HepG2 (cell line): ENCODE measurements at regions not wholly inside any gene's neighbourhood (a gene's known extent, or its start where the extent isn't known, plus 50 kb on each side); places are given as distances from the start of the nearest gene placed in this dataset.

ENCODE experiments used
- BHLHE40 ChIP-seq: IDR thresholded peaks from 2 replicates; pipeline ENCODE4 v1.6.1; 2011; ENCODE audit warnings: low read length, improper control_type of control experiment
- EP300 ChIP-seq, 3 experiments: sonication (generic) in 1 of 3; formaldehyde crosslinking in 1 of 3; IDR thresholded peaks; 2 replicates each; pipeline versions ENCODE4 v1.5.1 to v1.6.1; 2011 to 2020; ENCODE audit warnings: low read depth in 2 of 3, low read length in 2 of 3, borderline replicate concordance in 1 of 3, improper control_type of control experiment in 1 of 3, mild to moderate bottlenecking in 1 of 3, missing genetic modification reagents in 1 of 3, moderate library complexity in 1 of 3
- FOXA1 ChIP-seq, 2 experiments: fragments of 450-650 bp in 1 of 2; sonication (generic) in 1 of 2; formaldehyde crosslinking in 1 of 2; IDR thresholded peaks; 2 replicates each; pipeline versions ENCODE4 v1.4.0 to v1.6.1; 2016 to 2020; ENCODE audit warnings: missing genetic modification reagents in 1 of 2
- GFI1 ChIP-seq: sonication (generic); formaldehyde crosslinking; IDR thresholded peaks from 2 replicates; pipeline ENCODE4 v1.5.0; 2020; ENCODE audit warnings: missing genetic modification reagents, mild to moderate bottlenecking, borderline replicate concordance
- HDAC2 ChIP-seq: sonication (generic); formaldehyde crosslinking; IDR thresholded peaks from 2 replicates; pipeline ENCODE4 v1.4.0; 2020; ENCODE audit warnings: missing genetic modification reagents
- IKZF1 ChIP-seq: fragments of 450-650 bp; IDR thresholded peaks from 2 replicates; pipeline ENCODE4 v1.7.1; 2016
- MAFG ChIP-seq: sonication (generic); formaldehyde crosslinking; IDR thresholded peaks from 2 replicates; pipeline ENCODE4 v1.5.1; 2020; ENCODE audit warnings: mild to moderate bottlenecking, missing genetic modification reagents
- NONO ChIP-seq, 2 experiments: fragments of 450-650 bp in 1 of 2; sonication (generic) in 1 of 2; formaldehyde crosslinking in 1 of 2; IDR thresholded peaks in 1 of 2; conservative IDR thresholded peaks in 1 of 2; 2 replicates each; pipeline versions ENCODE4 v1.6.1 to v1.8.0; 2017 to 2022; ENCODE audit warnings: mild to moderate bottlenecking in 1 of 2, missing genetic modification reagents in 1 of 2, moderate library complexity in 1 of 2
- NR2F1 ChIP-seq, 2 experiments: fragments of 450-650 bp in 1 of 2; formaldehyde crosslinking in 1 of 2; IDR thresholded peaks; 2 replicates each; pipeline versions ENCODE4 v1.5.0 to v1.6.1; 2016 to 2020; ENCODE audit warnings: mild to moderate bottlenecking in 1 of 2, missing compliant biosample characterization in 1 of 2, missing genetic modification reagents in 1 of 2, moderate library complexity in 1 of 2
- SIX4 ChIP-seq: sonication (generic); formaldehyde crosslinking; IDR thresholded peaks from 2 replicates; pipeline ENCODE4 v1.4.0; 2020; ENCODE audit warnings: missing genetic modification reagents
- TGIF2 ChIP-seq: IDR thresholded peaks from 2 replicates; pipeline ENCODE4 v1.6.1; 2016; ENCODE audit warnings: control low read depth, missing compliant biosample characterization
- ZNF256 ChIP-seq: sonication (generic); formaldehyde crosslinking; conservative IDR thresholded peaks from 2 replicates; pipeline ENCODE4 v1.4.0; 2020; ENCODE audit warnings: missing genetic modification reagents
- ZNF550 ChIP-seq: sonication (generic); formaldehyde crosslinking; IDR thresholded peaks from 2 replicates; pipeline ENCODE4 v1.4.0; 2020; ENCODE audit warnings: mild to moderate bottlenecking, missing genetic modification reagents, borderline replicate concordance
- ZNF557 ChIP-seq: sonication (generic); formaldehyde crosslinking; IDR thresholded peaks from 2 replicates; pipeline ENCODE4 v1.4.0; 2020; ENCODE audit warnings: missing genetic modification reagents
- ZNF7 ChIP-seq: IDR thresholded peaks from 2 replicates; pipeline ENCODE4 v1.6.1; 2016; ENCODE audit warnings: missing biosample characterization, missing genetic modification reagents
- ZNF749 ChIP-seq: sonication (generic); formaldehyde crosslinking; IDR thresholded peaks from 2 replicates; pipeline ENCODE4 v1.8.0; 2022; ENCODE audit warnings: mild to moderate bottlenecking, missing genetic modification reagents, moderate library complexity, borderline replicate concordance
- TF ChIP-seq, protein P1 (sequence below): conservative IDR thresholded peaks from 2 replicates; pipeline ENCODE4 v1.6.1; 2018; ENCODE audit warnings: missing genetic modification reagents
- TF ChIP-seq, protein P2 (sequence below): sonication (generic); formaldehyde crosslinking; conservative IDR thresholded peaks from 2 replicates; pipeline ENCODE4 v1.4.0; 2020; ENCODE audit warnings: missing genetic modification reagents
- TF ChIP-seq, protein P3 (sequence below): sonication (generic); formaldehyde crosslinking; IDR thresholded peaks from 2 replicates; pipeline ENCODE4 v1.5.1; 2020; ENCODE audit warnings: mild to moderate bottlenecking, missing genetic modification reagents, moderate library complexity
- TF ChIP-seq, protein P4 (sequence below): sonication (generic); formaldehyde crosslinking; IDR thresholded peaks from 2 replicates; pipeline ENCODE4 v1.5.0; 2020; ENCODE audit warnings: missing genetic modification reagents

DNA sequence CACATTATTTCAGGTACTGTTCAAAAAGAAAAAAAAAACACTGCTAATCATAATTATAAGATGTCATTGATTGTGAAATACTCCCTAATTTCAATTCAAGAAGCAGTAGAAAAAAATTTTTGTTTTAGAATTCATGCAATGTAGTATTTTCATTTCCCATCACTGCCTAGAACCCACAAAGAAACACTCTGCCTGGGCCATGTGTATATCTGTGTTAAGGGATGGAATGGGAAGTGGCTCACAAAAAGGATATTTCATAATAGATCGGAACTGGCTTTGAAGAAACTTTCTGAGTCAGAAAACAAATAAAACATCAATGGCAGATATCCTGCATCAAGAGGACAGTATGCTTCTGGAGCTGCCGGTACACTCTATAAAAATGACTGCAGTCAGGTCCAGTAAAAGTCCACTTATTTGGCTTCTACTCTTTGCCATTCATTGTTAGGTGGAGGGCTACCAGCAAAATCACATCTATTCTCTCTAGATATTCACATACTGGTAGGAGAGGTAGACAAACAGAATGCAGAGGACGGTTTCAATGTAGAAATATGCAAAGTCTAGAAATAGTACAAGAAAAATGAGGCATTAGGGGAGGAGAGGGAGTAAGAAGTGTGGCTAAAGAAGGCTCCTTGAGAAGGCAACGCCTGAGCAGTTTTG lies 135.0 kb upstream of the TNFAIP3 start (continued):
- TF ChIP-seq ZNF256 (CRISPR knock-in tag) = no peak
- peak; percentile 94 for TF ChIP-seq HDAC2 (CRISPR knock-in tag)
- TF ChIP-seq NONO (IDR thresholded peaks at IDR 0.05) = no peak
- 0 out of 2 replicates have a peak, but pooled peaks have one; percentile 15 for TF ChIP-seq NONO (CRISPR knock-in tag; conservative IDR thresholded peaks at IDR 0.05)
- TF ChIP-seq, protein P1, sequence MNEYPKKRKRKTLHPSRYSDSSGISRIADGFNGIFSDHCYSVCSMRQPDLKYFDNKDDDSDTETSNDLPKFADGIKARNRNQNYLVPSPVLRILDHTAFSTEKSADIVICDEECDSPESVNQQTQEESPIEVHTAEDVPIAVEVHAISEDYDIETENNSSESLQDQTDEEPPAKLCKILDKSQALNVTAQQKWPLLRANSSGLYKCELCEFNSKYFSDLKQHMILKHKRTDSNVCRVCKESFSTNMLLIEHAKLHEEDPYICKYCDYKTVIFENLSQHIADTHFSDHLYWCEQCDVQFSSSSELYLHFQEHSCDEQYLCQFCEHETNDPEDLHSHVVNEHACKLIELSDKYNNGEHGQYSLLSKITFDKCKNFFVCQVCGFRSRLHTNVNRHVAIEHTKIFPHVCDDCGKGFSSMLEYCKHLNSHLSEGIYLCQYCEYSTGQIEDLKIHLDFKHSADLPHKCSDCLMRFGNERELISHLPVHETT = peak; percentile 30; the same call in 1 of the 2 replicates
- peak; percentile 31; the same call in 1 of the 2 replicates for TF ChIP-seq ZNF749 (CRISPR knock-in tag)
- TF ChIP-seq, protein P2, sequence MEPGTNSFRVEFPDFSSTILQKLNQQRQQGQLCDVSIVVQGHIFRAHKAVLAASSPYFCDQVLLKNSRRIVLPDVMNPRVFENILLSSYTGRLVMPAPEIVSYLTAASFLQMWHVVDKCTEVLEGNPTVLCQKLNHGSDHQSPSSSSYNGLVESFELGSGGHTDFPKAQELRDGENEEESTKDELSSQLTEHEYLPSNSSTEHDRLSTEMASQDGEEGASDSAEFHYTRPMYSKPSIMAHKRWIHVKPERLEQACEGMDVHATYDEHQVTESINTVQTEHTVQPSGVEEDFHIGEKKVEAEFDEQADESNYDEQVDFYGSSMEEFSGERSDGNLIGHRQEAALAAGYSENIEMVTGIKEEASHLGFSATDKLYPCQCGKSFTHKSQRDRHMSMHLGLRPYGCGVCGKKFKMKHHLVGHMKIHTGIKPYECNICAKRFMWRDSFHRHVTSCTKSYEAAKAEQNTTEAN (CRISPR knock-in tag) = peak; percentile 77
- peak; percentile 73; the same call in 1 of the 2 replicates for TF ChIP-seq TGIF2 (CRISPR knock-in tag)
- TF ChIP-seq FOXA1 (IDR thresholded peaks at IDR 0.05) = no peak
- TF ChIP-seq FOXA1 (CRISPR knock-in tag; IDR thresholded peaks at IDR 0.05) = peak; percentile 92
- TF ChIP-seq, protein P3, sequence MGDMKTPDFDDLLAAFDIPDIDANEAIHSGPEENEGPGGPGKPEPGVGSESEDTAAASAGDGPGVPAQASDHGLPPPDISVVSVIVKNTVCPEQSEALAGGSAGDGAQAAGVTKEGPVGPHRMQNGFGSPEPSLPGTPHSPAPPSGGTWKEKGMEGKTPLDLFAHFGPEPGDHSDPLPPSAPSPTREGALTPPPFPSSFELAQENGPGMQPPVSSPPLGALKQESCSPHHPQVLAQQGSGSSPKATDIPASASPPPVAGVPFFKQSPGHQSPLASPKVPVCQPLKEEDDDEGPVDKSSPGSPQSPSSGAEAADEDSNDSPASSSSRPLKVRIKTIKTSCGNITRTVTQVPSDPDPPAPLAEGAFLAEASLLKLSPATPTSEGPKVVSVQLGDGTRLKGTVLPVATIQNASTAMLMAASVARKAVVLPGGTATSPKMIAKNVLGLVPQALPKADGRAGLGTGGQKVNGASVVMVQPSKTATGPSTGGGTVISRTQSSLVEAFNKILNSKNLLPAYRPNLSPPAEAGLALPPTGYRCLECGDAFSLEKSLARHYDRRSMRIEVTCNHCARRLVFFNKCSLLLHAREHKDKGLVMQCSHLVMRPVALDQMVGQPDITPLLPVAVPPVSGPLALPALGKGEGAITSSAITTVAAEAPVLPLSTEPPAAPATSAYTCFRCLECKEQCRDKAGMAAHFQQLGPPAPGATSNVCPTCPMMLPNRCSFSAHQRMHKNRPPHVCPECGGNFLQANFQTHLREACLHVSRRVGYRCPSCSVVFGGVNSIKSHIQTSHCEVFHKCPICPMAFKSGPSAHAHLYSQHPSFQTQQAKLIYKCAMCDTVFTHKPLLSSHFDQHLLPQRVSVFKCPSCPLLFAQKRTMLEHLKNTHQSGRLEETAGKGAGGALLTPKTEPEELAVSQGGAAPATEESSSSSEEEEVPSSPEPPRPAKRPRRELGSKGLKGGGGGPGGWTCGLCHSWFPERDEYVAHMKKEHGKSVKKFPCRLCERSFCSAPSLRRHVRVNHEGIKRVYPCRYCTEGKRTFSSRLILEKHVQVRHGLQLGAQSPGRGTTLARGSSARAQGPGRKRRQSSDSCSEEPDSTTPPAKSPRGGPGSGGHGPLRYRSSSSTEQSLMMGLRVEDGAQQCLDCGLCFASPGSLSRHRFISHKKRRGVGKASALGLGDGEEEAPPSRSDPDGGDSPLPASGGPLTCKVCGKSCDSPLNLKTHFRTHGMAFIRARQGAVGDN = no peak
- TF ChIP-seq SIX4 = peak; percentile 75
- peak; percentile 55; the same call in 1 of the 2 replicates for TF ChIP-seq ZNF557 (CRISPR knock-in tag)
- TF ChIP-seq IKZF1 = no peak
- TF ChIP-seq ZNF550 = no peak
- TF ChIP-seq MAFG (CRISPR knock-in tag) = no peak
- peak; percentile 32; the same call in 1 of the 2 replicates for TF ChIP-seq ZNF7 (CRISPR knock-in tag)
- peak; percentile 37 to 51; a peak in 1 of 4 replicates for TF ChIP-seq NR2F1 (CRISPR knock-in tag; IDR thresholded peaks at IDR 0.05)
- TF ChIP-seq, protein P4, sequence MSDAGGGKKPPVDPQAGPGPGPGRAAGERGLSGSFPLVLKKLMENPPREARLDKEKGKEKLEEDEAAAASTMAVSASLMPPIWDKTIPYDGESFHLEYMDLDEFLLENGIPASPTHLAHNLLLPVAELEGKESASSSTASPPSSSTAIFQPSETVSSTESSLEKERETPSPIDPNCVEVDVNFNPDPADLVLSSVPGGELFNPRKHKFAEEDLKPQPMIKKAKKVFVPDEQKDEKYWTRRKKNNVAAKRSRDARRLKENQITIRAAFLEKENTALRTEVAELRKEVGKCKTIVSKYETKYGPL (CRISPR knock-in tag) = peak; percentile 76; the same call in 1 of the 2 replicates
- TF ChIP-seq BHLHE40 = 0 out of 2 replicates have a peak, but pooled peaks have one; percentile 32
- TF ChIP-seq EP300 (IDR thresholded peaks at IDR 0.05; ENCODE audit: low read depth in 2 of 2, low read length in 2 of 2) = peak; percentile 77 to 99; a peak in 3 of 4 replicates
- TF ChIP-seq EP300 (CRISPR knock-in tag; IDR thresholded peaks at IDR 0.05; ENCODE audit: borderline replicate concordance) = peak; percentile 96
- TF ChIP-seq GFI1 (CRISPR knock-in tag) = peak; percentile 92
